NCI-H2227 (cell line): ENCODE measurements at regions not wholly inside any gene's neighbourhood (a gene's known extent, or its start where the extent isn't known, plus 50 kb on each side); places are given as distances from the start of the nearest gene placed in this dataset.
A peak's percentile ranks its signal among the peaks of the same experiment; 100 is the strongest.

Experiments
- DNase-seq: peaks from one replicate; lab custom pipeline; 2025; ENCODE audit not compliant: unreplicated experiment; lab: John Stamatoyannopoulos, UW

DNA sequence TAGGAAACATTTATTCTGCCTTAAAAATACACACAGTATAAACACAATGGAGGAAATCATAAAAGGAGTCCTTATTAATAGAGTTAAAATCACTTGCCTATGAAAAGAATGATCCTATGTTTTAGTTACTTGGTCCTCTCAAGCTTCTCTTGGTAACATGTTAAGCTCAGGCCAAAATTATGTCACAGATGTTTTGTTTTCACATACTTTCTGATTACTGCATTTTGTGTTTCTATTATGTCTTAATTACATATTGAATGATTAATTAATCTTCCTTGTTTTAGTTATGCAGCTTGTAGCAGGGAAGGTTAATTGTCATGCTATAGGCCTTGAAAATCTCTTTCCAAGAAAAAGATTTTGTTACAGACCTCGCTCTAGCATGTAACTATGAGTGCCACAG lies 406.0 kb downstream of the PLA2G4A start:
- no peak for DNase-seq

DNA sequence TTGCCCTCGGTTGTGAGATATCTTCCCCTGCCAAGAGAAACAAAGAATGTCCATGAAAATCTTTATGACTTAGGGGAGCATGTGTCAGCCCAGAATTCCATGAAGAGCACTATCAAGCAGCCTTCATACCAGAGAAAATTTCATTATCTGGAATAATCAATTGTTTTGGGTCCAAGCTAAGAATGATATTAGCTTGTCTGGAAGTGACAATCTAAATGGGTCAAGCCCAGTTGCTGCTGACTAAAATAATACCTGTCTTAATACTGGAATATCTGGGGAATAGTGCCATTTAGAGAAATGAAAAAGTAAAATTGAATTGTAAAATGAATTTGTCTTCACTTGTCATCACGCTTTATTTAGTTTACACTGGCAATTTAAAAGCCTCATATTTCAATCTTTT lies 407.4 kb downstream of the PLA2G4A start:
- DNase-seq: no peak

DNA sequence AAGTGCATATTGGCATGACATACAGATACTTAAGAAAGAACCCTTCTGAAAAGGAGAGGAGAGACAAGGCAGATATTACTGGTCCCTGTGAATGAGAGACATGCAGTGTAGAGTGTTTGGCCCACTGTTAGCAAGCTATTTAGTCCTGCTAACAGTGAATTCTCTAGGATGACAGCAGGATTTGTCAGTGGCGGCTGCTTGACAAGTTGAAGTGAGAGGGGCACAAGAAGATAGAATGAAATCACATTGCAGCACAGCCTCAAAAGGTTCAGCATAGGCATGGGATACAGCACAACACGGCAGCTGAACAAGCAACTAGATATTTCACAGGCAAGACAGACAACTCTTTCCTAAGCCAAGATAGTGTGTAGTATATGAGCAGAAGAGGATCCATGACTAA lies 407.9 kb downstream of the PLA2G4A start:
- DNase-seq: peak; percentile 15

DNA sequence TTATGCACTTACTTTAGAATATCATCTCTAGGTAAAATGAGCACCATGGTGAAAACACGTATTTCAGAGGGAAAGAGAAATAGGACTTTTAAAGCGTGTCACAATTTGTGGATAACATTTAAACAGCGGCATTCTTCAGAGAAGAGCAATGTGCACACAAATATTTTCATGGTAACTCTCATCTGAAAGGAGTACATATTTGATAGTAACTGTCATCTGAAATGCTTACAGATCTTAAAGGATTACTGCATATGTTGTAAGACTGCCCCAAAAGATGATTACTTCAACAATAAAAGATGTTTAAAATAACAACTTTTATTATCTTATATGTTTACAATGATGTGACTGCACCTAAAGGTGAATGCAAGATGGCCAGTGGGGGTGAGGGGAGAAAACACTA lies 408.8 kb downstream of the PLA2G4A start:
- DNase-seq: no peak

DNA sequence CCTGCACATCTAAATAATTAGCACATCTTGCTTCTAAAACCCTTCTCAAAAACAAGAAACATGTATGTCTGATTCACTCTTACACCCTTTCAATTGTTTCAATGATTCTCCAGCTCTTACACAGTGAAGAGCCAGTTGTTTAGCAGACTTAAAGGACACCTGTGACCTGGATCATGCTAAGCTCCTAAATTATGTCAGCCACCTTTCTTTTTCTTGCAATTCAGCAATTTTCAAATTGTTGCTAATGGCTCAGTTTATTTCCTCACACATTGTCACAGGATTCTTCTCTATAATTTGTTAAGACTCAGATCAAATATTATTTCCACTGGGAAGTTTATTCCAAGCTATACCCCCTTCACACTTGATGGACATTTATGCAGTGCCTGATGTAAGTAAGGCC lies 413.2 kb downstream of the PLA2G4A start:
- peak; percentile 8 for DNase-seq

DNA sequence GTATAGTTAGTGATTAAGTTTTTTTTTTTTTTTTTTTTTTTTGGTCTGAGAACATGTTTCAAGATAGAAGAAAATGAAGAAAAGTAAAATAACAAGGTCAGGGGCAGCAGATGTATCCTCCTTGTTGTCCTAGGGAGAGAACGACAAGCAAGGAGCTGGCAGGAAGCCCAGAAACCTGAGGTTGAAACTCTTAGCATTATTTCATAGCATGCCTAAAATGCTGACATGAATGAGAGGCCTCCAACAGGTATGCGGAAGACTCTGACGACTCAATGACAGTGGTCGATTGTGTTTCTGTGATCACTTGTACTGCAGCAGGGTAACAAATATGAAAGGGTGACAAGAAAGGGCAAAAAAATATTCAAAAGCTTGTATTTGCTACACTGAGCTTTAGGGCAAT lies 415.9 kb downstream of the PLA2G4A start:
- peak; percentile 84 for DNase-seq

DNA sequence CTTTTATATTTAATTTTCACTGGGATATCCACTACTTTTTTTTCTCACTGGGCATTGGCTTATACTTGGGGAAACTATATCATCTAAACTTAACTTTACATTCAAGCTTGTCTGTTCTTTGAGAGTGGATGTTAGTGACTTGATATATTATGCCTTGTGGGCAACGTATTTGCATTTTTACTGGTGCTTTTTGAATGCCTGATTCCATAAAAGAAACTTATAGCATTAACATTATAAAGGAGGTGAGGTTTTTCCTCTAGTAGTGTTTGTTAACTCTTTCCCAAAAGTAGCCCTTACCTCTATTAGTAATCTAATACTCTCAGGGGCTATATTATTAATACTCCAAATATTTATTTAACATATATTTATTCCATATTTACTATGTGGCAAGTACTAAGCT lies 416.5 kb downstream of the PLA2G4A start:
- no peak for DNase-seq

DNA sequence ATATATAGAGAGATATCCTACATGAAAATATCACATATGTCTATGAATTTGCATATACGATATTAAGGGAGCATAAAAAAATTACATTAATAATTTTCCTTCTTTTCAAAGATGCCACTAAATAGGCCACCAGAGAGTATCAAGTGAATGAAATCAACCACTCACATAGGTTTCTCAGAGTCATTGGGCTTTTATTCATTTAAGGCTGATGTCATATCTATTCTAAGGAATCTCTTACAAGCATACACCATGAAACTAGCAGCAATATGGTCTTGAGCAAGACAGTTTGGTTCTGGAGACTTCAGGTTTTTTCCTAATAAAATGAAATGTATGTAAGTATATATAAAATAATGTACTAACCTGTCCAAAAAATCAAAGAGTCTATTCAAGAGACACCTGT lies 420.4 kb downstream of the PLA2G4A start:
- no peak for DNase-seq

DNA sequence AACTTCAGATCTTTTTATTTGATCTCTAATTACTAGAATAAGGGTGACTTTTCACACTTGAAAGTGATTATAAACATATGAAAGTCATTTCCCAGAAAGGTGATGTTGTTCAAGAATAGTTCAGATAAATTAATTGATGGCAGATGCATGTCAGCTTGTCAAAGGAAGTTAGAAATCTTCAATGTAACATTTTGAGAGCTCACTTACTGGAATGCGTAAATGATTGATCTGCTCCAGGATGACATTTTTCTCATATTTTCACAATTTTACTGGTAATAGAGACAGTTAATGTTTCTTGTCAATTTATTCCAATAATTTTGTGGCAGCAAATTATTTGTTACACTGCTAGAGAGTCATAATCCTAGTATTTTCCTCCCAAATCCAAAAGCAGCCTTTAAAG lies 424.2 kb downstream of the PLA2G4A start:
- no peak for DNase-seq

DNA sequence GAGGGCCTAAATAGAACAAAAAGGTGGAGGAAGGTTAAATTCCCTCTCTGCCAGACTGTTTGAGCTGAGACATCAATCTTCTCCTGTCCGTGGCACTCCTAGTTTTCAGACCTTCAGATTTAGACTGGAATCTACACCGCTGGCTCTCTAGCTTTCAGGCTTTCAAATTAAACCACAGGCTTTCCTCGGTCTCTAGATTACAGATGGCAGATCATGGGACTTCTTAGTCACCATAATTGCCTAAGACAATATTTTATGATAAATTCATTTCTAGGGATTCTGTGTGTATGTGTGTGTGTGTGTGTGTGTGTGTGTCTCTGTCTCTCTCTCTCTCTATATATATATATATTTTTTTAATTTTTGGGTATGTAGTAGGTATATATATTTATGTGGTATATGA lies 428.7 kb downstream of the PLA2G4A start:
- DNase-seq: no peak

DNA sequence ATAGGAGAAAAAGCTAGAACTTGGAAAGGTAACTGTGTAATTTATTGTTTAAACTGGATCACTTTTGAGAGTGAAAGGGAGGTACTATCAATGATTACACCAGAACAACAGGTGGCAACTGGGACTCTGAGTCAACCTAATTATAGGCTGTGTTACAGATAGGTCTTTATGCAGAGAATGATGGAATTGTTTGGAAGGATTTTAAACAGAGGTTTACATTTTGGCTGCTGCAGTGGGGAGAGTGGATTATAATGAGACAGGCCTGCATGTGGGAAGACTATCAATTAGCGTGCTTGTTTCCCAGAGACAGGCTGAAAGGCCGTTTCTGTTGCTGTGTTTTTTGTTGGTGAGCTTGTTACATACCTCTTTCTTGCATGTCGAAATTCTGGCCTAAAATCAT lies 432.9 kb downstream of the PLA2G4A start:
- peak; percentile 91 for DNase-seq

DNA sequence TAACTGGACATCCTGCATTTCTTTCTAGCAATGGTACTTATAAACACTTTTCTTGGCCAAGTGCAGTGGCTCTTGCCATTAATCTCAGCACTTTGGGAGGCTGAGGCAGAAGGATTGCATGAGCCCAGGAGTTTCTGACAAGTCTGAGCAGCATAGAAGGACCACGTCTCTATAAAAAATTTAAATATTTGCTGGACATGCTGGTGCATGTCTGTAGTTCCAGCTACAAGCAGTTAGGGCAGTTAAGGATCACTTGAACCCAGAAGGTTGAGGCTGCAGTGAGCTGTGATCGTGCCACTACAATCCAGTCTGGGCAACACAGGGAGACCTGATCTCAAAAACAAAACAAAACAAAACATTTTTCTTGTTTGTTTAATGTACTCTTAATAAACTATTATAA lies 434.0 kb downstream of the PLA2G4A start:
- no peak for DNase-seq

DNA sequence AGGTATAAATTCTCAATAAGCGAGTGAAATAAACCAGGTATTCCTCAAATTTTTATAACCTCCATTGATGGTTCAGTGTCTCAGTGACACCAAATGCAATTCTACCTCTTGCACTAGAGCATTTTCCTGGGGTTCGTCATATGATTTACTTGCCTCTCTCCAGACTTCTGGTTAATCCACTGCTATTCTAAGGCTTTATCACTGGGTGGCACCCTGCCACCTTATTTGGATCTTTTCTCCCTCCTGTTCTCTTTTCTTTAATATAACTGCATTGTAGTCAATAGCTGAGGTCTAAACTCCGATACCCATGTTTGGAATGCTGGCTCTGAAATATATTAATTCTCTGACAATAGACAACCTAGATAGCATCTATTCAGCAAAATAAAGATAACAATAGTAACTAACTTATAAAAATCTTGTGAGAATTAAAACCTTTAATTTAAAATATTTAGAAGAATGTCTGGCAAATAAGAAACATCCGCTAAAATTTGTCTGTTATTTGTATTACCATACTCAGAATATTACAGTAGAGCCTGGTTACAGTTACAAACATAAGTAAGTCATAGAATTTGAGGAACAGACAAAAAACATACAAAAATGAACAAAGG lies 436.4 kb downstream of the PLA2G4A start:
- DNase-seq: peak; percentile 77

DNA sequence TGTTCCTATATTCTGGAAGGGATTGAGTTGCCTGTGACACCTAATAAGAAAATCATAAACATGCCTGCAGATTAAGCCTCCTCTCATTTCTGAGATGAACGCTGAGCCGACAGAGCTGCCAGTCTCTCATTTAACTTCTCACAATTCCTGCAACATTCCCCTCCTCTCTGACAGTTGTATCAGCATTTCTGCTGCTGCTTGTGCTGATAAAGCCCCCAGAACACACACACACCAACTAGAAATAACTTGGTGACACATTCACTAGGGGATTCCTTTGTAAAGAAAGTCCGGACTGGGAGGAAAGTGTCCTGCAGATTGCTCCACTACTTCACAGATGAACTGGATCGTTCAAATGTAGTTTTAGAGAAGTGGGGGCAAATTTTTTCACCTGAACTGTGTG lies 437.3 kb downstream of the PLA2G4A start:
- no peak for DNase-seq

DNA sequence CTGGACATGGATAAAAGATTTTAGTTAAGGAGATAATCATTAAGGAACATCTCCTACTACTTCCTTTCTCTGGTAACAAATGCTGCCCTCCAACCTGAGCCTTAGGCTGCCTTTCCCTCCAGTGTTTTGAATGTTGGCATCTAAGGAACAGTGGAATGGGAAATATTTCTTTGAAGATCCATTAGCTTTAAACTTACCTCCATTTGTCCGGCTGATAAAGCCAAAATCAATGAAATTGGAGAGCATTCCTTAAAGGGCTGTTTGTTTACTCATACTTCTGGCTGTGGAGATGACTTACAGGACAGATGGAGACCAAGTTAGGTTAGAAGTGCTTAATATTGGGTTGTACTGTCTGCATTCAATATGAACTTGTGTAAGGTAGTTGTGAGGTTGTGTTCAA lies 439.1 kb downstream of the PLA2G4A start:
- no peak for DNase-seq

DNA sequence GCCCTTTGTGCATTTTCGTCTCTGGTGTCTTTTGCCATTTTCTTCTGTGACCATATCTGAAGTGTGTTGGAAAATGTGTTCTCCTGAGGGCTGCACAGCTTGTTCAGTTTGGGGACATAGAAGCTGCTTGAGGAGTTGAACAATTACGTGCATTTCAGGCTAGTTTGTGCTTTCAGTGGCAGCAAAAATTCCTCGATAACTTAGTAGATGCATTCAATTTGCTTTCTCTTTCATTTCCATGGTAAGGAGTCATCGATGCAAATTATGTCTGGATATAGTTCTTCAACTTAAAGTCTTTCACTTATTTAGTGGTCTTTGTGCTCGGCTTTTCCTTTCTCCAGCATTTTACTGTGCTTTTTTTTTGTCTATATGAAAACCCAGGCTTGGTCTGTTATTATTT lies 441.5 kb downstream of the PLA2G4A start:
- peak; percentile 42 for DNase-seq

DNA sequence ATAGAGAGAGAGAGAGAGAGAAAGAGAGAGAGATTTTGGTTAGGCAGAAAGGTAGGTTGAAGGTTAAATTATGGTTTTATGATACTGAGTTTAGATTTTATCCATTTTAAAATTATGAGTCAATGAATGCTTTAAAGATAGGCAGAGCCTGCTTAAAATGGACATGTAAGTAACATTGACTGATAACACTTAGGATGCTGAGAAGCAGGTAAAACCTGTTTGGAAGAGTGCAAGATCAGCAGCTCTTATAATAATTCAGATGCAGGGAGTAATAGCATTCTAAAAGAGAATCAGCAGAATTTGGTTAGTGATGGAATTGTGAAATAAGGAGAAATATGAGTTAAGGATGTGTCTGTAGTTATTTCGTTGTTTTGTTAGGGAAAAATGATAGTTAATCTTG lies 446.6 kb downstream of the PLA2G4A start:
- DNase-seq: no peak

DNA sequence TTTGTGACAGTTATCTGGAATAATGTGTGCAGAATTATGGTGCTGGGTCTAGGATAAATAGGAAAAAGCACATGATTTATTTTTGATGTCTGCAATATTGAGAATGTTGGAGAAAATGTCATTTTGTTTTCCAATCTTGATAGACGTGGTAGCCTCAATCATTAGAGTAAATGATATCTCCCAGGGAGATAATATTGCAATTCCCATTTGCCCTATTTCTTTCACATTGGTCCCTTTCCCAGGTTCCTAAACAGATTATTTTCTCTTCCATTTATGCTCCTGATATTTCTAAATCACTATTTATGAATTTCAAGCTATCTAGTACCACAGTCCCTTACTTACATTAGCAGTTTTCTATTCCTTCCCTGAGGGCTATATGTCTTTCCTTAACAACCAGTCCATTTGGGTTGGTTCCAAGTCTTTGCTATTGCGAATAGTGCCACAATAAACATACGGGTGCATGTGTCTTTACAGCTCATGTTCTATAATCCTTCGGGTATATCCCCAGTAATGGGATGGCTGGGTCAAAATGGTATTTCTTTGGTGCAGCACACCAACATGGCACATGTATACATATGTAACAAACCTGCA lies 447.3 kb downstream of the PLA2G4A start:
- DNase-seq: no peak

DNA sequence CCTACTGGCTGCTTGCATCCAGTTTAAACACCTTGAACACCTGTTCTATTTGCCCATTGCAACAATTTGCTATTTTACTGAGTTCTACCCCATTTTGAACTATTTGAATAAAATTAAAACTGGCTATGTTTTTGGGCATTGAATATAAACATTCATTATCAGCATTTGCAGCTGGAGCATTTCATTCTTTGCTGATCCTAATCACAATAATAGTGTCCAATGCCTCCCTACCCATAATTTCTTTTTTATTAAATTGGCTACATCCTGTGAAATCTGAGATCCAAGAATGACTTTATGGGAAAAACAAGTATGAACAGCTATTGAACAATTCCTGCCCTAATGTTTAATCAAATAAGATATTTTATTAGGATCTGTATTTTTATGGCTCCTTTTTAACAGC lies 447.9 kb downstream of the PLA2G4A start:
- DNase-seq: no peak

DNA sequence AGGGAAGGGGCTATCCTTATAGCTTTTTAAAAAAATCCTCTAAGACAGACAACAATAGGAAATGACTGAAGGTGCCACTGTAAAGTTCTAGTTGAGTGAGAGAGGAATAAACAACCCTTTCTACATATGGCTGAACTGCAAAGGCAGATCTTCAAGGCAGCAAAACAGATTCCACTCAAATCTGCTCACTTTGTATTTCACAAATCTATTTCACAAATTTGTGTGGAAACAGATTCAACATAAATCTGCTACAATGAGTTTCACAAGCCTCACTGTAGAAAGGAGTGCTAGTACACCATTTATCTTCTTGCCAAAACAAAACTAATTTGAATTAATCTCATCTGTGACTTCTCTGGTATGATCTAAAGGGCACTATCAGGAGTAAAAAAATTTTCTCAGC lies 451.3 kb downstream of the PLA2G4A start:
- no peak for DNase-seq

DNA sequence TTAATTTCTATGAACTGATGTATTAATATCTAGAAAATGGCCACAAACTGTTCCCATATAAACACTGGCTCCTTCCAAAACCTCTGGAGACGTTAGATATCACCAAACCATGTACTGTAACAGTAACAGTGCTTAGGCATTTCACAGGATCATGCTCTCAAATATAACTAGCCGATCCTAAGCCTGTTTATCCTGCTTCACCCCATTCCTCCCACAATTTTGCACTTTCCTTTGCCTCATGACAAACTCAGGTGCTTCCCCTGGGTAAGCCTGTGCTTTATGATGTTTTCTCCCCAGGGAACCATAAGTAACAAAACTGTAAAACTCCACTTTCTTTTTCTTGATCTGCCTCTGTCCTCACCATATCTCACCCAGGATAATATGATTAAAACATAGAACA lies 452.3 kb downstream of the PLA2G4A start:
- DNase-seq: no peak

DNA sequence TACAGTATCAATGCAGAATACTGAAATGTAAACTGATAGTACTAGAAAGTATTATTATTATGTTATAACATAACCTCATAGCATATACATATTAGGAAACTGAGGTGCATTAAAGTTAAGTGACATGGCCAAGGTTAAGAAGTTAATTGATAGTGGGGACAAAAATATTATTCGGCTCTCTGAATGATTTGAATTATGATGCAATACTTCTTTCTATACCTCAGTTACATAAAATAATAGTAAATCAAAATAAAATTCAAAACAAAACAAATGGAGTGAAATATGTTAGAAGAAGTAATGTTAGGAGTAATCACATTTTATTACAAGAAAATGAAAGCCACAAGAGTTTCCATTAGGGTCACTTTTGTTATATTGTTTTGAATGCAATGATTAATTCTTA lies 455.2 kb downstream of the PLA2G4A start:
- no peak for DNase-seq

DNA sequence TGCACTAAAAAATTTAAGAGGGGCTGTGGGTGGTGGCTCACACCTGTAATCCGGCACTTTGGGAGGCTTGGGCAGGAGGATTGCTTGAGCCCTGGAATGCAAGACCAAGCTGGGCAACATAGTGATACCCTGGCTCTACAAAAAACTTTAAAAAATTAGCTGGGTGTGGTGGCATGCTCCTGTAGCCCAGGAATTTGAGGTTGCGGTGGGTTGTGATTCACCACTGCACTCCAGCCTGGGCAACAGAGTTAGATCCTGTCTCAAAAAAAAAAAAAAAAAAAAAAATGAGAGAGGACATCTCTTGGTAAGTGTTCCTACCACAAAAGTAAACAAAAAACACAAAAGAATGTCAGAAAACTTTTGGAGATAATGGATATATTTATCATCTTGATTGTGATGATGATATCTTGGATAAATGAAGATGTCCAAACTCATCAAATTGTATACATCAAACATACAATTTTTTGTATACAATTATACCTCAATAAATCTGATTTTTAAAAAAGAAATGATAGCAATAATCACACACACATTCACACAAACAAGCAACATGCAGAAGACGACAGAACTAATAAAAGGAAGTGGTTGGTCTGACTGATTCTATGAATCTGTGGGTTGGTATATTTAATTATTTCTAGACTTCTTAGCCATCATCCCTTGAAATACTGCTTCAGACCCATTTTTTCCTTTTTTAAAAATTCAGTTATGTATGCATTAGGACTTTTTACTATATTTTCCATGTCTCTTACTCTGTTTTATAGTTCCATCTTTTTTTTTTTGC lies 465.9 kb downstream of the PLA2G4A start:
- no peak for DNase-seq
